Peyer's patch (tissue), 4 donors: ENCODE measurements at regions not wholly inside any gene's neighbourhood (a gene's known extent, or its start where the extent isn't known, plus 50 kb on each side); places are given as distances from the start of the nearest gene placed in this dataset.
"Not testable (repeated sequence)": the region's sequence is repeated elsewhere in the genome, so short reads cannot be mapped to it uniquely, and the experiment has no call there.

ENCODE experiments used
- DNase-seq, 3 donors: peaks; one replicate each; pipeline ENCODE4 v3.0.0-alpha.2; 2017 to 2019
- H3K27ac ChIP-seq, 4 donors: fragments of 200-600 bp; sonication (generic); one replicate each; pipeline ENCODE4 v1.5.1; 2016 to 2019
- H3K27me3 ChIP-seq, 2 donors: fragments of 200-600 bp; sonication (generic); one replicate each; pipeline ENCODE4 v1.5.1; 2019
- H3K36me3 ChIP-seq, 3 donors: fragments of 200-600 bp; sonication (generic); one replicate each; pipeline ENCODE4 v1.5.1; 2016 to 2019
- H3K4me1 ChIP-seq, 4 donors: fragments of 200-600 bp; sonication (generic); one replicate each; pipeline ENCODE4 v1.5.1; 2016 to 2019
- H3K4me3 ChIP-seq, 4 donors: fragments of 200-600 bp; sonication (generic); 1 replicate in 3 of 4; 2 replicates in 1 of 4; pipeline ENCODE4 v1.5.1; 2016 to 2019; ENCODE audit warnings: mild to moderate bottlenecking in 1 of 4
- H3K9me3 ChIP-seq, 4 donors: fragments of 200-600 bp; sonication (generic); one replicate each; pipeline ENCODE4 v1.5.1; 2016 to 2019; ENCODE audit warnings: mild to moderate bottlenecking in 1 of 4
- POLR2A ChIP-seq, 2 donors: fragments of 450-650 bp; IDR thresholded peaks; one replicate each; pipeline ENCODE4 v1.5.1; 2017; ENCODE audit warnings: antibody characterized with exemption in 2 of 2, mild to moderate bottlenecking in 2 of 2, moderate library complexity in 2 of 2
- TF ChIP-seq, protein P1 (sequence below), 6 experiments: fragments of 450-650 bp in 4 of 6; fragments of 200-600 bp in 2 of 6; sonication (generic) in 1 of 6; IDR thresholded peaks; one replicate each; pipeline ENCODE4 v1.5.1; 2017 to 2019; ENCODE audit warnings: antibody characterized with exemption in 6 of 6, mild to moderate bottlenecking in 3 of 6, moderate library complexity in 1 of 6

DNA sequence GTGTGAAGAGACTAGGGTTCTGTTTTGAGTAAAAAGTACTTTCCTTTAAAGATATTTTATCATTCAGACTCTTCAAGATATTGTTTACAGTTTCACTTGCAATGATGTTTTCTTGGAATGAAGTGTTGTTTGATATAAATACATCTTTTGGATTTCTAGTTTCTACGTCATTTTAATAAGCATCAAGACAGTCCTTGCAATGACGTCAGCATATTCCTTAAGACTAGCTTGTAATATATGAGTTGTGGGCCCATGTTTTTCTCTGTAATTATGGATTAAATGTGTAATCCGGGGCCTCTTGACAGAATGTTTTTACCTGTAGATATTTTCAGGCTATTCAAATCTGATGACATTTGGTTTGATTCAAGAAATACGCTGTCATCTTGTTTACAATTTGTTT lies 66.1 kb downstream of the RBMX2 start:
- no peak for DNase-seq
- TF ChIP-seq, protein P1, sequence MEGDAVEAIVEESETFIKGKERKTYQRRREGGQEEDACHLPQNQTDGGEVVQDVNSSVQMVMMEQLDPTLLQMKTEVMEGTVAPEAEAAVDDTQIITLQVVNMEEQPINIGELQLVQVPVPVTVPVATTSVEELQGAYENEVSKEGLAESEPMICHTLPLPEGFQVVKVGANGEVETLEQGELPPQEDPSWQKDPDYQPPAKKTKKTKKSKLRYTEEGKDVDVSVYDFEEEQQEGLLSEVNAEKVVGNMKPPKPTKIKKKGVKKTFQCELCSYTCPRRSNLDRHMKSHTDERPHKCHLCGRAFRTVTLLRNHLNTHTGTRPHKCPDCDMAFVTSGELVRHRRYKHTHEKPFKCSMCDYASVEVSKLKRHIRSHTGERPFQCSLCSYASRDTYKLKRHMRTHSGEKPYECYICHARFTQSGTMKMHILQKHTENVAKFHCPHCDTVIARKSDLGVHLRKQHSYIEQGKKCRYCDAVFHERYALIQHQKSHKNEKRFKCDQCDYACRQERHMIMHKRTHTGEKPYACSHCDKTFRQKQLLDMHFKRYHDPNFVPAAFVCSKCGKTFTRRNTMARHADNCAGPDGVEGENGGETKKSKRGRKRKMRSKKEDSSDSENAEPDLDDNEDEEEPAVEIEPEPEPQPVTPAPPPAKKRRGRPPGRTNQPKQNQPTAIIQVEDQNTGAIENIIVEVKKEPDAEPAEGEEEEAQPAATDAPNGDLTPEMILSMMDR (IDR thresholded peaks at IDR 0.05), result no peak
- no peak for TF ChIP-seq POLR2A (IDR thresholded peaks at IDR 0.05)
- H3K27ac ChIP-seq, result no peak overlapping the region
- H3K4me3 ChIP-seq, result no peak overlapping the region
- H3K27me3 ChIP-seq, result no peaks in the 10 kb centered on the region
- H3K4me1 ChIP-seq, result no peaks in the 10 kb centered on the region
- no peaks in the 10 kb centered on the region for H3K36me3 ChIP-seq
- H3K9me3 ChIP-seq, result no peaks in the 10 kb centered on the region

DNA sequence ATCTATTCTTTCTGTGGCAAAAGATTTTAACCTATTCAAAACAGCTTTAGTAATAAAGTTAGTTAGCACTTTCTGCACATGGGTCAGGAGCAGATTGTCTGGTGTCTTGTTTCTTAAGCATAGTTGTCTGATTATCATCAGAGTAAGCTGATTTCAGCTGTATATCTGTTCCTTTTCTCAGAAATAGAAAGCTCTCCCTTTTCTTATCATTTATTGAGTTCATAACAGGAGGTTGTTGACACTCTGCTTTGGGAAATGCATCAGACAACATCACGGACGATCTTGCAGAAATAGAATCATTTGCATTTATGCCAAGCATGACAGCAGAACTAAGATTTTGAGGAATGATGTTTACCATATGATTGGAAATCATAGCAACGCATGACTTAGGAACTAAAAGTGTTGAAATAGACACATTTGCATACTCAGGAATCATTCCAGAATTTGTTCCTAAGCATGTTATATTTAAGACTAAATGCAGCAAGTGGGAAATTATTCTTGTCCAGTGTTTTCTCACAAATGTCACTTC lies 66.7 kb downstream of the RBMX2 start:
- H3K27ac ChIP-seq, result no peak overlapping the region
- H3K36me3 ChIP-seq, result no peaks in the 10 kb centered on the region
- H3K4me3 ChIP-seq, result no peak overlapping the region
- H3K27me3 ChIP-seq, result no peaks in the 10 kb centered on the region
- DNase-seq, result no peak
- no peaks in the 10 kb centered on the region for H3K9me3 ChIP-seq
- H3K4me1 ChIP-seq, result no peaks in the 10 kb centered on the region
- TF ChIP-seq POLR2A (IDR thresholded peaks at IDR 0.05), result no peak
- TF ChIP-seq, protein P1 (IDR thresholded peaks at IDR 0.05), result no peak

DNA sequence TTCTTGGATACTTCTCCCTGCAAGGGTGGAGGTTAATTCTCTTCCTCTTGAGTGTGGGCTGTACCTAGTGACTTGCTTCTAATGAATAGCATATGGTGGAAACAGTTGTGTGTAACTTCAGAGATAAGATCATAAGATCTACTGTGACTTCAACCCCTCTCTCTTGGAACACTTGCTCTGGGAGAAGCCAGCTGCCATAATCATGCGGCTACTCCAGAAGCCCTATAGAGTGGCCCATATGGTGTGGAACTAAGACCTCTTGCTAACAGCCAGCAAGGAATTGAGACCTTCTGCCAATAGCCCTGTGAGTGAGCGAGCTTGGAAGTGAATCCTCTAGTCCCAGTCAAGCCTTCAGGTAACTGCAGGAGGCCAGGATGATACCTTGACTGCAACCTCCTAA lies 81.1 kb downstream of the RBMX2 start:
- H3K9me3 ChIP-seq, result no peaks in the 10 kb centered on the region
- H3K27me3 ChIP-seq, result no peaks in the 10 kb centered on the region
- no peak overlapping the region for H3K4me3 ChIP-seq
- no peak overlapping the region for H3K27ac ChIP-seq
- TF ChIP-seq POLR2A (IDR thresholded peaks at IDR 0.05), result no peak
- TF ChIP-seq, protein P1 (IDR thresholded peaks at IDR 0.05), result no peak
- H3K4me1 ChIP-seq, result no peaks in the 10 kb centered on the region
- no peak for DNase-seq
- no peaks in the 10 kb centered on the region for H3K36me3 ChIP-seq

DNA sequence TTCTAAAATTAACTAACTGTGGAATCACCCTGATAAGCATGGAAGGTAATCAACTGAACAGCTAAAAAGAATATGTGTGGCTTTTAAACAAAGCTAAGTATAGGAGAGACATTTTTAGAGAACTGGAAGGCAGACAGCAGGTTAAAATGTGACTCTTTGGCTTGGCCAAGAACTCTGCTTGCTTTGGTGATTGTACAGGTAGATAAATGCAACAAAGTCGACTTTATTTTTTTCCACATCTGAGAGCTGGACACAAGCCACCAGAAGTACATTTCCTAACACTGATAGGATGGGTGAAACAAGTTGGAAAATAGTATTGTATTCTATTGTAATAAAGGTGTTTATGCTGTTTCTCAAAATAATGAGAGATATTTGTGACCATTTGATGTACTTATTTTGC lies 84.1 kb downstream of the RBMX2 start:
- Histone ChIP-seq H3K4me3 (no peak overlapping the region), H3K27me3 (no peaks in the 10 kb centered on the region), H3K27ac (no peak overlapping the region), H3K36me3 (no peaks in the 10 kb centered on the region), H3K9me3 (no peaks in the 10 kb centered on the region), H3K4me1 (no peaks in the 10 kb centered on the region)
- TF ChIP-seq, protein P1 (IDR thresholded peaks at IDR 0.05), result no peak
- DNase-seq, result no peak

DNA sequence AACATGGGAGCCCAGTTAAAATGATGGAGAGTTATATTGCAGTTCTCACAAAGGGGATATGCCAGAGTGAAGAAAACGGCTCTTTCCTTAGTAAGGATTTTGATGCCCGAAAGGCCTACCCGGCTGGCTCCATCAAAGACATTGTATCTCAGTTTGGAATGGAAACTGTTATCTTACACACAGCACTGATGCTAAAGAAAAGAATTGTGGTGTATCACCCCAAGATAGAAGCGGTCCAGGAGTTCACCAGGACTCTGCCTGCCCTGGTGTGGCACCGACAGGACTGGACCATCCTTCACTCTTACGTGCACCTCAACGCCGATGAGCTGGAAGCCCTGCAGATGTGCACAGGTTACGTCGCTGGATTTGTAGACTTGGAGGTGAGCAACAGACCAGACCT lies 93.7 kb downstream of the RBMX2 start:
- not testable (repeated sequence) for H3K4me3 ChIP-seq, H3K4me1 ChIP-seq, DNase-seq, H3K27ac ChIP-seq, H3K9me3 ChIP-seq, H3K36me3 ChIP-seq, H3K27me3 ChIP-seq

DNA sequence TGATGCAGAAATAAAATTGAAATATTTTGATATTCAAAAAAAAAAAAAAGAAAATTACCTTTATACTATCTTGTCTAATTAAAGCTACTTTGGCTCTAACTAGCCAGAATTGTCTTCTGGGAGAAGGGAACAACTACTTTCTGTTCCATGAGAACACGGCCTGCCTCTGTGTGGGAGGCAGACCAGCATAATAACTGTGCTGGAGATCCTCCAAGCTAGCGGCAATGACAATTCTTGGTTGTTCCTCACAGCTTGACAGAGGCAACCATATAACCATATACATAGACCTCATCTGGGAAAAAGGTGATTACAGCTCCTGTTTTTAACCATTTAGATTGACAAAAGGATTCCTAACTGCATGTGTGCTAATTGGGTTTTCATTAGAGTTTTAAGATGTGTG lies 95.7 kb downstream of the RBMX2 start:
- Histone ChIP-seq H3K4me3 (no peak overlapping the region), H3K36me3 (no peaks in the 10 kb centered on the region), H3K27me3 (no peaks in the 10 kb centered on the region), H3K4me1 (no peaks in the 10 kb centered on the region), H3K27ac (no peak overlapping the region), H3K9me3 (no peaks in the 10 kb centered on the region)
- TF ChIP-seq, protein P1 (IDR thresholded peaks at IDR 0.05), result no peak
- TF ChIP-seq POLR2A (IDR thresholded peaks at IDR 0.05), result no peak
- DNase-seq, result no peak
